HG02970 (cell line): ENCODE measurements at regions not wholly inside any gene's neighbourhood (a gene's known extent, or its start where the extent isn't known, plus 50 kb on each side); places are given as distances from the start of the nearest gene placed in this dataset.

Experiments used
- ATAC-seq: cut with Tn5 transposase; IDR thresholded peaks from one replicate; pipeline ENCODE4 v1.9.1; 2021; ENCODE audit warnings: mild to moderate bottlenecking, moderate library complexity, moderate number of reproducible peaks; ENCODE audit not compliant: unreplicated experiment, low FRiP score

GRCh38 chr7:17632384-17632783 lies 307.9 kb downstream of the SNX13 start:
- no peak for ATAC-seq

GRCh38 chr7:17633067-17633466 lies 307.2 kb downstream of the SNX13 start:
- no peak for ATAC-seq

GRCh38 chr7:17638727-17639126 lies 301.6 kb downstream of the SNX13 start:
- no peak for ATAC-seq

- no peak for ATAC-seq
Observed at GRCh38 chr7:17640730-17641377, 299.4 kb downstream of the SNX13 start.

GRCh38 chr7:17645500-17645899 lies 294.8 kb downstream of the SNX13 start:
- ATAC-seq: no peak

- no peak for ATAC-seq
Observed at GRCh38 chr7:17646253-17646956, 293.9 kb downstream of the SNX13 start.

GRCh38 chr7:17651341-17651740 lies 289.0 kb downstream of the SNX13 start:
- ATAC-seq: no peak

GRCh38 chr7:17651863-17652385 lies 288.4 kb downstream of the SNX13 start:
- ATAC-seq: no peak

- no peak for ATAC-seq
Observed at GRCh38 chr7:17654940-17655339, 285.4 kb downstream of the SNX13 start.

GRCh38 chr7:17659126-17659525 lies 281.2 kb downstream of the SNX13 start:
- no peak for ATAC-seq

- ATAC-seq: no peak
Observed at GRCh38 chr7:17660116-17660515, 280.2 kb downstream of the SNX13 start.

GRCh38 chr7:17661982-17662585 lies 278.2 kb downstream of the SNX13 start:
- ATAC-seq: no peak

GRCh38 chr7:17663061-17663675 lies 277.1 kb downstream of the SNX13 start:
- no peak for ATAC-seq

- ATAC-seq: no peak
Observed at GRCh38 chr7:17665029-17665428, 275.3 kb downstream of the SNX13 start.

- ATAC-seq: no peak
Observed at GRCh38 chr7:17668122-17668521, 272.2 kb downstream of the SNX13 start.

GRCh38 chr7:17669204-17669603 lies 271.1 kb downstream of the SNX13 start:
- no peak for ATAC-seq

GRCh38 chr7:17671956-17672355 lies 268.3 kb downstream of the SNX13 start:
- ATAC-seq: no peak

- no peak for ATAC-seq
Observed at GRCh38 chr7:17672783-17673182, 267.5 kb downstream of the SNX13 start.

- ATAC-seq: no peak
Observed at GRCh38 chr7:17674166-17674942, 265.9 kb downstream of the SNX13 start.

GRCh38 chr7:17674943-17675608 lies 265.2 kb downstream of the SNX13 start:
- no peak for ATAC-seq
